ENCODE measurements at regions not wholly inside any gene's neighbourhood (a gene's known extent, or its start where the extent isn't known, plus 50 kb on each side); places are given as distances from the start of the nearest gene placed in this dataset.

DNA sequence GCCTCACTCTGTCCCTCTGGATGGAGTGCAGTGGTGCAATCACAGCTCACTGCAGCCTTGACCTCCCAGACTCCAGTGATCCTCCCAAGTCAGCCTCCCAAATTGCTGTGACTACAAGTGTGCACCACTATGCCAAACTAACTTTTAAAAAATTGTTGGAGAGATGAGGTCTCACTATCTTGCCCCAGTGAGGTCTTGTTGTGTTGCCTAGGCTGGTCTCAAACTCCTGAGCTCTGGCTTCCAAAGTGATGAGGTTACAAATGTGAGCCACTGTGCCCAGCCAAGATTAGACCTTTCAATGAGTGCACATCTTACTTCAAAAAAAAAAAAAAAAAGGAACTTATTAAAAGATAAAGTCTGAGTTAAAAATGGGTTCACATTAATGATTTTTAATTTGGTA is 1838.1 kb upstream of the DEFB115 start:
- TF ChIP-seq, protein P1, sequence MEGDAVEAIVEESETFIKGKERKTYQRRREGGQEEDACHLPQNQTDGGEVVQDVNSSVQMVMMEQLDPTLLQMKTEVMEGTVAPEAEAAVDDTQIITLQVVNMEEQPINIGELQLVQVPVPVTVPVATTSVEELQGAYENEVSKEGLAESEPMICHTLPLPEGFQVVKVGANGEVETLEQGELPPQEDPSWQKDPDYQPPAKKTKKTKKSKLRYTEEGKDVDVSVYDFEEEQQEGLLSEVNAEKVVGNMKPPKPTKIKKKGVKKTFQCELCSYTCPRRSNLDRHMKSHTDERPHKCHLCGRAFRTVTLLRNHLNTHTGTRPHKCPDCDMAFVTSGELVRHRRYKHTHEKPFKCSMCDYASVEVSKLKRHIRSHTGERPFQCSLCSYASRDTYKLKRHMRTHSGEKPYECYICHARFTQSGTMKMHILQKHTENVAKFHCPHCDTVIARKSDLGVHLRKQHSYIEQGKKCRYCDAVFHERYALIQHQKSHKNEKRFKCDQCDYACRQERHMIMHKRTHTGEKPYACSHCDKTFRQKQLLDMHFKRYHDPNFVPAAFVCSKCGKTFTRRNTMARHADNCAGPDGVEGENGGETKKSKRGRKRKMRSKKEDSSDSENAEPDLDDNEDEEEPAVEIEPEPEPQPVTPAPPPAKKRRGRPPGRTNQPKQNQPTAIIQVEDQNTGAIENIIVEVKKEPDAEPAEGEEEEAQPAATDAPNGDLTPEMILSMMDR (IDR thresholded peaks at IDR 0.05), result no peak
- TF ChIP-seq TCF7L2 (IDR thresholded peaks at IDR 0.05; ENCODE audit: low read depth, low read length), result no peak
- no peak for TF ChIP-seq SIN3A (IDR thresholded peaks at IDR 0.05; ENCODE audit: borderline replicate concordance, insufficient read depth, low read depth, low read length)
